HG03064 (cell line): ENCODE measurements at regions not wholly inside any gene's neighbourhood (a gene's known extent, or its start where the extent isn't known, plus 50 kb on each side); places are given as distances from the start of the nearest gene placed in this dataset.

Experiments
- ATAC-seq: cut with Tn5 transposase; IDR thresholded peaks from one replicate; pipeline ENCODE4 v1.9.1; 2021; ENCODE audit warnings: low read depth; ENCODE audit not compliant: unreplicated experiment

GRCh38 chr4:20575486-20575885 is 124.8 kb upstream of the PACRGL start:
- no peak for ATAC-seq

GRCh38 chr4:20576861-20577260 is 123.4 kb upstream of the PACRGL start:
- ATAC-seq = no peak

DNA sequence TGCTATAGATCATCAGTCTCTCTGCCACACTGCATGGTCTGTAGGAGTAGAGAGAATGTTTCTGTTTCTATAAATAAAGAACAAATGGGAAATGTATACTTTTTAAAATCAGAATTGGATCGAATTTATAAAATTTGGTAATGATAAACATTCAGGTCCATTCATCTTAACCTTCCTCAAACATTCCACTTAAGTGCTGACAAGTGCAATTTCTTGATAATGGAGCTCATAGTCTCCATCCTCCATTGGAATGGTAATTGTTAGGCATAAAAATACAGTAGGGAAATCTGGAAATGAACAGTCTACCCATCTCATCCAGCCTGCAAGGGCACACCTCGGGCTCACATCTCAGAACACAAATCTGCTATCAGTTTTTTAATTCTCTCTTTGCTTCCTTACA is 122.6 kb upstream of the PACRGL start:
- no peak for ATAC-seq

GRCh38 chr4:20580907-20581306 is 119.4 kb upstream of the PACRGL start:
- ATAC-seq = no peak

DNA sequence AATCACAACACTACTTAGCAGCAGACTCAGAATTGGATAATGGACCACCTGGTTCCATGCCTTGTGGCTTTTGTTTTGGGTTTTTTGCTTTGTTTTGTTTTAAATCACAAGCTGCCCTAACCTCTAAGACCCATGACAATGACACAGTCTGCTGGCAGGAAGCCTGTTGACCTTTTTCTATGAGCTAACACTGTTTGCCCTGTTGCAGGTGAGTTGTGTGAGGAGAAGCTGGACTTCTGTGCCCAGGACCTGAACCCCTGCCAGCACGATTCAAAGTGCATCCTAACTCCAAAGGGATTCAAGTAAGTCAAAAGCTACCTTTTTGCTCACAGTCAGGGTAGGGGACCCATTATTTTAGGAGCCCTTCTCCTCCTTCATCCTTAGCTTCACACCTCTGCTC is 110.8 kb upstream of the PACRGL start:
- no peak for ATAC-seq

- ATAC-seq = no peak
Measured at GRCh38 chr4:20590849-20591248, 109.4 kb upstream of the PACRGL start.

DNA sequence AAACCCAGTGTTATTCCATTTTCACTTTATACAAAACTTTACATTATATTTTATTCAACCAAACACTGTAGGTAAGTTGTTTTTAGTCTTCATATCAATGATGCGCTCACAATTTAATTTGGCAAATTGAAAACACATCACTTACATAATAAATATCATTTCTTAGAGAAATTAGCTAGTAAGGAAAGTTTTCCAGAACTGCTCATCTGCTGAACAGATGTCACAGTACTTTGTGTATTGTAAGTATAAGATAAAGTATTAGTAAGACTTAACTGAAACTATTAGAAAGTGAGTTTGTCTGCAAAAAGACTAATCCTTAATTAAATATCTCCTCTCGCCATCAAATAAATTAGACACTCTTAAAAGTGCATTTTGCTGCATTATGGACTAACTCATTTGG is 108.7 kb upstream of the PACRGL start:
- ATAC-seq = no peak

GRCh38 chr4:20592013-20592412 is 108.2 kb upstream of the PACRGL start:
- no peak for ATAC-seq

DNA sequence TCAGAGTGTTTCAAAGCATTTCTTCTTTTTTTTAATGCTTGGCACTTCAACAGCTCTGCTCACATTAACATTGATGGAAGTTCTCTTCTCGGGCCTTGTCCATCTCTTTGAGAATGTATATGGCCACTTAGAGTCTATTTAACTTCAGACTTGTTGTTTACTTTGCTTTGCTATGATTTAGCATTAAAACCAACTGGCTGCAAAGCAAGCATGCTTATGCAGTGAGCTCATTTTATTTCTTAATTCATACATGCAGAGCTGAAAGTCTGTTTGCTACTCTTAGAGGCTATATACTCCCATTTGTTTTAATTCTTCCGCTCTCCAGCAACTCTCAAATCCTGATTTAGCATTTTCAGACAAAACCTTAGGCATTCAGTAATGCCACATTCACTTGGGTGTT is 107.6 kb upstream of the PACRGL start:
- no peak for ATAC-seq

GRCh38 chr4:20598626-20599025 is 101.6 kb upstream of the PACRGL start:
- no peak for ATAC-seq

DNA sequence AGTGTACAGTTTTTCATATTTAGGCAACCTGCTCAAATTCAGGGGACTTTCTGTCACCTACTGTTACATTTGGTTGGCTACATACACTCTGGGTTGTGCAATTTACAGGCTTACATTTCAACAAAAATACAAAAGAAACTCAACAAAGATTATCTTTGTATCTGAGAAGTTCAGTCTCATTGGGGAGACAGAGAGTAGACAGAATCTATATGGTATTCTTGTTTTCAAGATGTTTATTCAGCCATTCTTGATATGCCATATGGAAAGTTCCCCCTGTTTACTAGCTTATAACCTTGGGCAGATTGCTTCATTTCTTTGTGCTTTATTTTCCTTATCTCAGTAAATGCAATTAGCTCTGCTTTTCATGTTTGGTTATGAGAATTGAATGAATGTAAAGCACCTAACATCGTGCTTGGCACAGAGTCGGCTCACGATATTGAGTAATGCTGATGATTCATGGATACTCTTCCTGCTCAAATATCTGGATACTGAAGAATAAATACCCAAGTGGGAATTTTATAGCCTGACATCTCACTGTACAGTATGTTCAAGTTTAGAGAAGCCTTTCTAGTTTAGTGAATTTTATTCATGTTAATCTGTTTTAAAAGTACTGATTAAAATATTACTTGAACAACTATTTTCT is 96.5 kb upstream of the PACRGL start:
- no peak for ATAC-seq

DNA sequence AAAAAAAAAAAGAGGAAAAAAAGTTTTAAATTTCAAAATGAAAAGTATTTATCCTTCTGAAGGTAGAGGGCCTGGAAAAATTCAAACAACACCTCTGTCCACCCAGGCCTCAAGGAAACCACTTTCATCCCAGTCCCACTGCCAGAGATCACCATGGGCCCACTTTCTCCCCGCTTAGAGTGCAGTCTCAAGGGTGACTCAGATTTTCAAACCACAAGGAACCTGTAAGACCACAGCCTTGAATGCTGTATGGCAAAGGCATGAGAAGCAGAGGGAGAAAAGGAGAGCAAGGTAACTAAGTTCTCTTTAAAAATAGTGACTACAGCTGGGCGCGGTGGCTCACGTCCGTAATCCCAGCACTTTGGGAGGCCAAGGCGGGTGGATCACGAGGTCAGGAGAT is 87.9 kb upstream of the PACRGL start:
- no peak for ATAC-seq

DNA sequence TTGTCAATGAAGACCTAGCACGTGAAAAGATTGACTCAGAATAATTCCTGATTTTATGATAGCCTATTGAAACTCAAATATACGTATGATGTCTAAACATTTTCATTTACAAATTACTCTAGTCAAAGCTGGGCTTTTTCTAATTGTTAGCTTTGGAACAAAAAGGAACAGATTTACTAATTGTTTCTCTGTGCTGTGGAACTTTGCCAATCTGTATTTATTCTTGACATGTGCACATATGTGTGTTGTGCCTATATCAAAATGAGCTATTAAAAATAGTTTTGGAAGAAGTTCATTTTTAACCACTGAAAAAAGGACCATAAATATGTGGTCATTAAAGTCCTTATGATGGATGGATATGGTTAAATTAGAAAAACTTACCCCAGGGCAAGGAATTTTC is 85.4 kb upstream of the PACRGL start:
- no peak for ATAC-seq

GRCh38 chr4:20615486-20616260 is 84.6 kb upstream of the PACRGL start:
- ATAC-seq = no peak

- no peak for ATAC-seq
Measured at GRCh38 chr4:20616313-20616712, 83.9 kb upstream of the PACRGL start.

DNA sequence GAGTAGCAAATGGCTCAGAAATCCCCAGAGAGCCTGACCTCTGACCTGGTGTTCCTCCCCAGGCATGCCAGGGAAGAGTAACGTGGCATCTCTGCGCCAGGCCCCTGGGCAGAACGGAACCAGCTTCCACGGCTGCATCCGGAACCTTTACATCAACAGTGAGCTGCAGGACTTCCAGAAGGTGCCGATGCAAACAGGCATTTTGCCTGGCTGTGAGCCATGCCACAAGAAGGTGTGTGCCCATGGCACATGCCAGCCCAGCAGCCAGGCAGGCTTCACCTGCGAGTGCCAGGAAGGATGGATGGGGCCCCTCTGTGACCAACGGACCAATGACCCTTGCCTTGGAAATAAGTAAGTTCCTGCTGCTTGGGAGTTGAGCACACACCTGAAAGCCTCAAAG is 83.4 kb upstream of the PACRGL start:
- ATAC-seq = no peak

- ATAC-seq = no peak
Measured at GRCh38 chr4:20617678-20618396, 82.4 kb upstream of the PACRGL start.

- ATAC-seq = no peak
Measured at GRCh38 chr4:20618731-20619130, 81.5 kb upstream of the PACRGL start.

DNA sequence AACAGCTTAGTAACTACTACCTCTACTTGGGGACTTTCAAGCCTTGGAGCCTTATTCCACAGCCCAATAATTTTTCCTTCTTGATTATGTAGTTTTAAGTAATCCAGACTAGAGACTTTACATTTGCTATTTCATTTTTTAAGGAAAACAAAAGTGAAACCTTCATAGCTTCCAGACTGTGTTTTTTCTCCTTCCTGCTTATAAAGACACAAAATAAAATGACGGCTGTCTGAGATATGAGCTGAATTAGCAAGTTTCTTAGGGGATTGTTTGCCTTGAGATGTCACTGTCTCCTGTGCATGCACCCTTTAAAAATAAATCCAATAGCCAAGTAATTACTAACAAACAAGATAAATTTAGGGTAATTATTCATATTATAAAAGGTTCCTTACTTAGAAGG is 78.8 kb upstream of the PACRGL start:
- ATAC-seq = no peak

- ATAC-seq = no peak
Measured at GRCh38 chr4:20622701-20623100, 77.6 kb upstream of the PACRGL start.

DNA sequence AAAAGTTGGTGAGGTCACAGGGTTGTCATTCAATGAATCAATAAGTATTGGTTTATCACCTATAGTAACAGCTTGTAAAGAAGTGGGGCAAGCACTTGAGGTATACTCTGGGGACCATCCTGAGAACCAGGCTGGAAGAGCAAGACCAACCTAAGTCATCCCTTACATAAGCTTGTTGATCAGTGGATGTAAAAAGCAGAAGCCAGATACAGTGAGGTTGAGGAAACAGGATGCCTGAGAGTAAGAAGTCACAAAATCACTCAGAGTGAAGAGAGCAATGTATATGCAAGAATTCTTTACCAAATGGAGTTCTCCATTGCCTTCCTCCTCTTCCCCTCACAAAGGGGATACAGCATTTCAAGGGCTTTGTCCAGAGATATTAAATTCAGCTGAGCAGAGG is 76.3 kb upstream of the PACRGL start:
- ATAC-seq = no peak
